ENCODE measurements at regions not wholly inside any gene's neighbourhood (a gene's known extent, or its start where the extent isn't known, plus 50 kb on each side); places are given as distances from the start of the nearest gene placed in this dataset.
"Not testable (repeated sequence)": the region's sequence is repeated elsewhere in the genome, so short reads cannot be mapped to it uniquely, and the experiment has no call there.

DNA sequence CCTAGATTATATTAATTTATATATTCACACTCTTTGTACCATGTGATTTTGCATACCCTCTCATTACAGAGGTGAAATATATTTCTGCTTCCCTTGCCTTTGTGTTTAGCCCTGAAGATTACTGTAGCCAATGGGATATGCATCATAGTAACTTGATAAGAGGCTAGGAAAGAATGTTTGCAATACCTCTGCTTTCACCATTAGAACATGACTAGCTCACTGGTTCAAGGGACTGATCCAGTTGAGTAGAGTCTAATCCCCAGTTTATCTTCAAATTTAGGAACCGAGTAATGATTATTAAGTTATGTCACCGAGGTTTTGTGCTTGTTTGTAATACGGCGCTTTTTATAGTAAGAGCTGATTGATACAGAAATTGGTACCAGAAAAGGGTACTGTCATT lies 552.6 kb upstream of the GJE1 start:
- DNase-seq (ENCODE audit: low read depth in 2 of 2), result no peak

DNA sequence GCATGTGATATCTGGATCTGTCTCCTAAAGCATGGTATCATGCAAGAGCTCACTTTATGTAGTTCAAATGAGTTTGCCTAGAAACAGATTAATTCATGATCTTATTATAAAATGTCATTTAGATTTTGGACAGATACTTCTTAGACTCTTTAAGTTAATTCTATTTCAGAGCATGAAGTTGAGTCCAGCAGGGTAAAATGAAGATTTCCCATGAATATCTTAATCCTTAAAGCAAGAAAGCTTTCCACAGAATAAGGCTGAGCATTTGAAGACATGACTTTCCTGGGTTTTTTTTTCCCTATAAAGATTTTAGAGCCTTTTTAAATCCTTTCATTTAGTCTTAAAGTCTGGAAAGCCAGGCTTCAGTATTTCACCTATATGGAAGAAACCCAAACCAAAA lies 556.0 kb upstream of the GJE1 start:
- no peak for DNase-seq (ENCODE audit: low read depth in 2 of 2)

DNA sequence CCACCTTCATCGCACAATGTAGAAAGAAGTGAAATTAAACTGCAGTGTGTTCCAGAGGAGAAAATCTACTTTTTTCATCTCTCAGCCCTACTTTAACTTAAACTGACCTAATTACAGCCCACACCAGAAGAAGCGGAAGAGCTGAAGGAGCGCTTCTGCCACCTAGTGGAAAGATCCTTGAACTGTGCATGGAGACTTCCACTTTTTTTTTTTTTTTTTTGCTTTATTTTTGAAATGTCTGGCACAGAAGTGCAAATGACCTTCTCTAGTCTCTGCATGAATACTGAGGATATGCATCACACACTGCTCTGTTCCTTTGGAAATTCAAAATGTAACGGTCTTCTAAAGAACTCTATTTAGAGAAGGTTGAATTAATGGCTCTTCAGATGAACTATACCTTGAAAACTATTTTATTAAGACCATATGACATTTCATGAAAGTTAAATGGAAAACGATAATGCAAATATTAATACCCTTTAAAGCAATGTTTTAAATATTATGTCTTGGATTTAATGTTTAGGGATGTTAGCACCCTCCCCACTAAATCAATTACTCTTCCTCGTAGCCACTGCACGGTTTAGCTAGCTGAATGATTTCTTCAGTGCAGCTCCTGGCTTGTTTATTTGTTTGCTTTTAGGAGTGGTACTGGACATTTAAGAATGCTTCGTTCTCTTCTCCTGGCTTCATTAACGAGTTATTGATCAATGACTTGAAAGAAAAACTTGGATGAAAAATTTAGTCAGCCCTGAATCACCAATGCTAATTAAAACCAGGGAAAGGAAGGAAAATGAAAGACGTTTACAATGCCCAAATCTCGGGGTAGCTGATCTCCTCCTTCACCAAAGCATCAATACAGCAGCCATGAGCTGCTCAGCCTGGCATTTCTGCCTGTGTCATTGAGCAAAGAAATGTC lies 569.6 kb upstream of the GJE1 start:
- peak; percentile 93 to 95 for DNase-seq (ENCODE audit: low read depth in 2 of 2)

DNA sequence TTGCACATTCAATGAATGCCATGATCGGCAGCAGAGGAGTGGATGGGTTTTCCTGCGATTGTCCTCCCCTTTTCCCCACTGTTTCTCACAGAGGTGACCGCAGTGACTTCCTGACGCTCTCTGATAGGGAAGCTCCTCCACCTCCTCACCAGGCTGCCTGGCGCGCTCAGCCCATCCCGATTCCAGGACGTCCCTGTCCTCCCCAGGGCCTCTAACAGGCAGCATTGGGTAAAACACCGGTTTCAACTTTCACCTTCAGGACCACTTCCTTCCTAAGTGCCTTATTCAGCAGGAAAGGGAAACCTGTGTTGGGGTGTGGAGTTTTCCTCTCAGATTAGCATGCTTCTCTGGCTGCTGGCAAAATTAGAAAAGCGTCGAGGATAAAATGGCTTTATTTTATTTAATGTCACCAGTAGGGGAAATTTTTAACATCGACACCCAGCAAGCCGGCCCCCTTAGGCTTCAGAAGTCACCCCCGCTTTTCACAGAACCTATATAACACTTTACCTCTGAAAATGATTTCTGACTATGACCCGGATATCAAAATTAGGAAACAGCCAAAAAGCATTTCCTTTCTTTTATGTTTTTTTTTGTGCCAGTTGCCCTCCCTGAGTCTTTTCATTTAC lies 570.4 kb upstream of the GJE1 start:
- DNase-seq (ENCODE audit: low read depth in 2 of 2), result peak; percentile 78 to 86

DNA sequence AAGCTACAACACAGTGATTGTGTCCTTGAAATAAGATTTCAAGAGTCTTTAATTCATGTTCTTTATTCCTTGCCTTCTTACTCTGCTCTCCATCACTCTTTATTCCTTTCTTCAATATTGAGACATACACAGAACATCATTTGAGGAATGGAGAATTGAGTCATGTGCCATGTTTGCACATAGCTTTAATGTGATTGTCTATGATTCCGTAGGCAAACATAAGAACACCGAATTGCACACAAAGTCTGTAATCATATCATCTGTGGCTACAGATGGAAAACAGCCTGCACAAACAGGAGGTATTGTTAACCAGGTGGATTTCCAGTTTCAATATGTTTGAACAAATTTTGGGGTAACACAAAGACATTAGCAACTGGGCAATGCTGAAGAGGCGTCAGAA lies 571.6 kb upstream of the GJE1 start:
- DNase-seq (ENCODE audit: low read depth in 2 of 2), result no peak

DNA sequence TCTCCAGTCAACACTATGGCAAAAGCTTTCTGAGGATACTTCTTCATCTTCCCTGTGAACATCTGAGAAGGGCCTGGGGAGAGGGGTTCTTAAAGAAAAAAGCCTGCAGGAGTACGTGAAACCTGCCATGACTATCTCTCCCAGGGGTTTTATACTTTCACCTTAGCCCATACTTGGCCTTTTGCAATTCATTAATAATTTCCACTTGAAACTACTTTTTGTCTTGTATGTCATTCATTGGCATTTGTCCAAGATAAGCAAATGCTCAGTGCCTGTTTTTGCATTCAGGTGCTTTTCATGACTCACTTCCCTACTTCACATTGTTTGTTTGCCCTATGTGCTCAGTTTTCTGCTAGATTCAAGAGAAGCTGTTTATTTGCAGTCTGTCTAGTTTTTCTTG lies 580.3 kb upstream of the GJE1 start:
- DNase-seq (ENCODE audit: low read depth in 2 of 2), result peak; percentile 98 to 99

DNA sequence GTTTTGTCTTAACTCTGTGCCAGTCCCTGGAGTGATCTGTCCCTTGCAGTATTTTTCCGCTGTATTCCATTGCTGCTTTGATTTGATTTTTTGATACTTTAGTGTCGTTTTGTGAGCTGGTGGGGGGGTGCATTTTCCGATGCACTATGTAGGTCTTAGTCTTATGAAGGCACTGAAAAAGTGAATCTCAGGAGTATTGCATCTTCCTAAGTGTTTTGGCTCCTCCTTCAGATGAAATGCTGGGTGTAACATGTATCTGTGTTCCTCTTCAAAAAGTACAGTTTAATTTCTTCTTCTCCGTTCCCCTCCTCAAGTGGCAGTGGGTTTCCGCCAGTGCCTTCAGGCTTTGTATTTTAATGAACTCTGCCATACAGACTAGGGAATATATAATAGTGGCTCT lies 580.7 kb upstream of the GJE1 start:
- DNase-seq (ENCODE audit: low read depth in 2 of 2), result peak in 1 of 2 donors; percentile 57

DNA sequence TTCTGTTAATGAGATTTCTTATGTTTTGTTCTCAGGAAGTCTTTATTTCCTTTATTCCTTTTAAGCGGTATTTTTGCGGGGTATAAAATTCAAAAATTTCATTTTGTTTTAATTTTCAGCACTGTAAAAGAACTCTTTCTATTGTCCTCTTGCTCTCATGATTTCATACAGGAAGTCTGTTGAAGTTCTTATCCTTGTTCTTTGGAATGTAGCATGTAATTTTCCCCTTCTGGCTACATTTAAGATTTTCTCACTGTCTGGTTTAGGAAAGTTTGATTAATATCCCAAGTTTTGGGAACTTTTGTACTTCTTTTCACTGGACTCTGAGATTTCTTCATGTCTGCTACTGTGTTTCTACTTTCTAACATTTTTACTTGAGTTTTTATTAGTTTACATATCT lies 581.4 kb upstream of the GJE1 start:
- DNase-seq (ENCODE audit: low read depth in 2 of 2), result peak in 1 of 2 donors; percentile 7

DNA sequence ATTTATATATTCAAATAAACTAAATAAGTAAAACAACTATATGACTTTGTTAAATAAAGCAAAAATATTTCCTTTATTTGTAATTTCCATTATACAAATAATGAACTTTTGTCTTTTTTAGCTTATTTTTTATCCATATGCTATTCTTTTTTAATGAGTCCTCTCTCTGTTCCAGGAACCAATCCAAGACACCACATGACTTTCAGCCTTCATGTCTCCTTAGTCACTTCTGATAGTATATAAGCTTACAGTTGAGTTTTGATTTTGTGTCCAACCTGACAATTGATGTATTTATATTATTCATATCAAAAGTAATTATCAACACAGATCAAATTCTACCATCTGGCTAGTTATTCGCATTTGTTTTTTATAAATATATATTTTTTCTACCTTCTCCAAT lies 582.3 kb upstream of the GJE1 start:
- DNase-seq (ENCODE audit: low read depth in 2 of 2), result no peak

DNA sequence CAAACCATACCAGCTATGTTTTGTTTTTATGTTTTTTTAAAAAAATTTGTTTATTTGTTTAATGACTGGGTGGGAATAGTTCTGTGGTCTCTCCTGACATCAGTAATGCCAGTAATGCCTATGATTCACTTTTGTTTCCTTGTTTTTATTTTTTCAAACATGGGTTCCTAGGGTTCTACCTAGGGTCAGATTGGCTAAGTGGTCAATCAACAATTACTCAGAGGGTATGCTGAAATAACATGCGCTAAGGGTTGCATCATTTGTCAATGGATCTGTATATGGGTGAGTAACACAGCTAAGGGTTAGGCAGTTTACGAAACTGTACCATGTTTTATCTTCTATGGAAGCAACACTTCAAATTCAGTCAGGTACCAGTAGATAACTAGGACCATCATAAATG lies 583.8 kb upstream of the GJE1 start:
- peak in 1 of 2 donors; percentile 49 for DNase-seq (ENCODE audit: low read depth in 2 of 2)

DNA sequence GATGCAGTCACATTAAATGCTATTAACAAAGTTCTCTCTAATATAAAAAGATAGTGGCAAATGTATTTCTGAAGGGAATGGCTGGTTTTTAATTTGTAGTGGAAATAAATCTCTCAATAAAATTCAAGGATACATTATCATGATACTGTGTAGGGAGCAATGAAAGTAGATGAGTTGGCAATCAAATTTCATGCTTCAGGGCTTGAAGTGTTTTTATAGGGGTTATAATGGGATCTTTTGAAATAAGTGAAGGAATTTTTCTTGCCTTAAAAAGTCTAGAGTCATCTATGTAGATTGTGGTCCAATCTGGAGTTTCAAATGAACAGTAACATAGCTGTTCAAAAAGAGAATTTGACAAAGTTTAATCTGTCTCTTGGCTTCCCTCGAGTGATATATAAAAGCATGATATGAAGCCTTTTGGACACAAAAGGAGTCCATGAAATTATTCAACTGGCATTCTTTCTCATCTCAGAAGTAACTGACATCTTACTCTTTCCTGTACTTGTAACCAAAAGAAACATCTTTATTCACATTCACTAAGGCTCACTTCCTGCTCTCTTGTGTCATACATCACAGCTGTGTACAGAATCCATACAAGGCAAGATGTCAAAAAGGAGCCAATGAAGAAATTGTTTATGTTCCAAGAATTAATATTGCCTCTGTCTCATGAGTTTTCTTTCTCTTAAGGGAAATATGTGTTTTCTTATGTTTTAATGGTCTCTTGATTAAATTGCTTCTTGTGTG lies 591.0 kb upstream of the GJE1 start:
- peak in 1 of 2 donors; percentile 32 for DNase-seq (ENCODE audit: low read depth in 2 of 2)

DNA sequence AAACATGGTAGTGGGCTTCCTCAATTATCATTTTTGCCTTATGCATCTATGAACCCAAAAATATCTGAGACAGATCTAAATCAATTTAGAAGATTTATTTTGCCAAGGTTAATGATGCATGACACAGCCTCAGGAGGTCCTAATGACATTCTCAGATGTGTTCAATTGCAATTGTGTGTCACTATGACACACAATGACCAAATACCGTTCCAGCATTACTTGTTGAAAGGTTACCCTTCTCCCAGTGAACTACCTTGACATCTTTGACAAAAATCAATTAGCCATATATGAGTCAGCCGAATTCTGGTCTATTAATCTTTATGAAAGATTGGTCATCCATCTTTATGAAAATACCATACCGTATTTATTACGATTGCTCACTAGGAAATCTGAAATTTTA lies 592.5 kb upstream of the GJE1 start:
- DNase-seq (ENCODE audit: low read depth in 2 of 2), result no peak

DNA sequence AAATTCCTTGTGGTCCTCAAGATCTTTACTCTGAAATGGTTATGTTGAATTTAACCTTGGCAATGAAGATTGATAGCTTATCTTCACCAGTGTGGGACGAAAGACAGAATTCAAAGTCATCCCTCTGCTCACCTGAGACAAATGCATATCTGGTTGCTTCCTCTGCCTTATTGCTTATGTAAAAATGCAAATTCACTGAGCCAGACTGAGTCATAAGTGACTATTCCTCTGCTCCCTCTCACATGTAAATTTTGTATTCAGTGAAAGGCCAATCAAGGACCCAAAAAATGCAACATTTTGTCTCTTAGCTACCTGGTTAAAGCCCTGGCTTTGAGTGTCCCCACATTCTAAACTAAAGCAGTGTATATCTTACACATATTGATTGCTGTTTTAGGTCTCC lies 593.1 kb upstream of the GJE1 start:
- no peak for DNase-seq (ENCODE audit: low read depth in 2 of 2)

DNA sequence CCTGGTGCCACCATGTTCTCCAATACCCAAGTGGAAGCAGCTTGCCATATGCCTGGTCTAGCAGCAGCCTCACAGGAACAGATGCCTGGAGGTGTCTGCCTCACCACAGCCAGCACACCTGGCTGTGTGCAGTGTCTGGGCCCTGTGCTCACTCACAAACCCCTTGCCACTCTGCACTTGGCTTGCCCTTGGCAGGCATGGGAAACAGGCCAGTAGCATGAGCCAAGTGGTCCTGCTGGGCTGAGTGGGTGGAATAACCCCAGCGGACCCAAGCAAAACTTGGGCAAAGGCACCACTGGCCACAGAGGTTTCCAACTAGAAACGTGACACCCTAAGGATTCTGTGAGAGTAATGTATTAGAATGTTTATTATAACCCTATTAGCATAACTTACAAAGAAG lies 600.5 kb upstream of the GJE1 start:
- no peak for DNase-seq (ENCODE audit: low read depth in 2 of 2)

DNA sequence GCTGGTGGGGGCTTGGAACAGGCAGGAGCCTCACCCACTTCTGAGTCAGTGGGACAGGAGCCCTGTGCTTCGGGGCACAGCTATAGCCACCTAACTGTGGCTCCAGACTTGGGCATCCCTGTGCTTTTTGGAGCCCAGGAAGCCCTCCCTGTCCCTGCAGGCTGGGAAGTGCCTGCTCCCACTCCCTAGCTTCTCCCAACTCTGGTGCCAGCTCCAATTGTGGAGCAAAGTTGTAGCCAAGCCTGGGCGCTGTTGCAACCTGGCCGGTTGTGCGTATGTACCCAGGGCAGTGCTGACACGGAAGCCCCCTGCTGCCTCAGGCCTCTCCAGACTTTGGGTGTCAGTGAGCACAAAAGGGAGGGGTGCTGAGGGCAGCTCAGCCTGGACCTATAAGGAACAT lies 601.7 kb upstream of the GJE1 start:
- no peak for DNase-seq (ENCODE audit: low read depth in 2 of 2)

DNA sequence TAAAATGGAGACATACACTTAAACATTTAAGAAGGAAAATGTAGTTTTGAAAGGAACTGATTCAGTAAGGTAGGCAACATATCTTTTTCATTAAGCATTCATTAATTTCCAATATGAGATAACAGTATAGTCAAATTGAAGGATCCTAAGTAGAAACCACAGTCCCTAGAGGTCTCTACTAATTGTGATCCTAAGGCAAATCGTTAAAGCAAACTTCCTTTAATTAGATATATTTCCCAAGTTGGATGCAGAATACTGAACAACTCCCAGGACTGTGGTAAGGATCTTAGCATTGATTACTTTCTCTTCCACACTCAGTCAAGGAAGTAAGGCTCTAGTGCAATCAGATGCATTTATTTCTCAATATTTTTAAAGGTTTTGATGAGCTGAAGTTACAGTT lies 604.1 kb upstream of the GJE1 start:
- DNase-seq (ENCODE audit: low read depth in 2 of 2), result no peak

DNA sequence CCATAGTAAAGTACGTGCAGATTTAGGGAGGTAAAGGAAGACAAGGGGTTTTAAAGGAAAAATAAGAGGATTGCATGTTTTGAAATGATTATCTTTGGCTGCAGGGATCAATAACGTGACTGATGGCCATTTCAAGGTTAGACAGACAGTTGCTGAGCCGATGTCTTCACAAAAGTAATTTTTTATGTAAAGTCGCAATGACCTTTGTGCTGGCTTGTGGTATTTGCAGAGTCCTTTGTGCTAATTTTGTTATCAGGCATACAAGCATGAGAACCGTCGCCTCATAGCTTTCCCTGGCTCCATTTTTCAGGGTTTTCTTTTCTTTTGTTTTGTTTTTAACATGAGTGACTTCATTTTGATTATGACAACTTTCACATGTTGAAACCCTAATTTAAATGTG lies 605.7 kb upstream of the GJE1 start:
- no peak for DNase-seq (ENCODE audit: low read depth in 2 of 2)

DNA sequence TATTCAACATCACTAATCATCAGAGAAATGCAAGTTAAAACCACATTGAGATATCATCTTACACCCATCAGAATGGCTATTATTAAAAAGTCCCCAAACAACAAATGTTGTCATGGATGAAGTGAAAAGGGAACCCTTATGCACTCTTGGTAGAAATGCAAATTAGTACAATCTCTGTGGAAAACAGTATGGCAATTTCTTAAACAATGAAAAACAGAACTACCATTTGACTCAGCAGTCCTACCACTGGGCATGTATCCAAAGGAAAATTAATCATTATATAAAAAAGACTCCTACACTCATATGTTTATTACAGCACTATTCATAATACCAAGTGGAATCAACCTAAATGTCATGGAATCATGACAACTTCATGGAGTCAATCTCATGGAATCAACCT lies 611.3 kb upstream of the GJE1 start:
- DNase-seq (ENCODE audit: low read depth in 2 of 2), result peak in 1 of 2 donors; percentile 29

DNA sequence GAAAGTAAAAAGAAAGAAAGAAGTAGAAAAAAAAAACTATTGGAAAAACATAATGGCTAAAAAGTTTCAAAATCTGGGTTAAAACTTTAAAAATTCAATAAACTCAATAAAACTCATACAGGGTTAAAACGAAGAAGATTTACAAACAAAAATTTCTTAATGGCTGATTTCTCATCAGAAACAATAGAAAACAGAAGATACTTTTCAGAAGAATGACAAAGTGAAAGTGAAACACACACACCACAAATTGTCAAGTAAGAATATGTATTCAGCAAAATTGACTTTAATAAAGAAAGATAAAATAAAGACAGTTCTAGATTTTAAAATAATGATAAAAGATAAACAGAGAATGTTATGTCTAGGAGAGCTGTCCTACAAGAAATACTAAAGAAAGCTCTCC lies 618.9 kb upstream of the GJE1 start:
- DNase-seq (ENCODE audit: low read depth in 2 of 2), result peak; percentile 8 to 20

DNA sequence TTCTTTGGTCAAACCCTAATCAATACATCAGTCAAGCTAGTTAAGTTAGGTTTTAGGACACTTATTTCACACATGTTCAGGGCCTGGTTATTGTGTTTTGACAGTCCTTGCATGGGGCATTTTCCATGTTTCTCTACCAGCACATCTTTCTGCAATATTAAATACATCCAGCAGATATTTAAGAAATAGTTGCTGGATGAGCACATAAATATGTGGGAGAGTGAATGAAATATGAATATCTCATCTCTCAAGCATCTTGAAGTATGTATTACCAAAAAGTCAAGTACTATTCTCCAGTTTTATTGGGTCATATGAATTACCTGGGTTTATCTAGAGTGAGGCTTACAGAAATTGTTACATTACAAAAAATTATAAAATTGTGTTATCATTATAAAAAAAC lies 621.9 kb upstream of the GJE1 start:
- DNase-seq (ENCODE audit: low read depth in 2 of 2), result no peak

DNA sequence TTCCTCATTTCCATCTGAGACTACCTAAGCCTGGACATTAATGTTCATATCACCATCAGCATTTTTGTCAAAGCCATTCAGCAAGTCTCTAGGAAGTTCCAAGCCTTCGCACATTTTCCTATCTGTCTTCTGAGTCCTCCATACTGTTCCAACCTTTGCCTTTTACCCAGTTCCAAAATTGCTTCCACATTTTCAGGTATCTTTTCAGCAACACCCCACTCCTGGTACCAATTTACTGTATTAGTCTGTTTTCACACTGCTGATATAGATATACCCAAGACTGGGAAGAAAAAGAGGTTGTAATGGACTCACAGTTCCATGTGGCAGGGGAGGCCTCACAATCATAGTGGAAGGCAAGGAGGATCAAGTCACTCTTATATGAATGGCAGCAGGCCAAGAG lies 626.7 kb upstream of the GJE1 start:
- DNase-seq (ENCODE audit: low read depth in 2 of 2), result not testable (repeated sequence)

DNA sequence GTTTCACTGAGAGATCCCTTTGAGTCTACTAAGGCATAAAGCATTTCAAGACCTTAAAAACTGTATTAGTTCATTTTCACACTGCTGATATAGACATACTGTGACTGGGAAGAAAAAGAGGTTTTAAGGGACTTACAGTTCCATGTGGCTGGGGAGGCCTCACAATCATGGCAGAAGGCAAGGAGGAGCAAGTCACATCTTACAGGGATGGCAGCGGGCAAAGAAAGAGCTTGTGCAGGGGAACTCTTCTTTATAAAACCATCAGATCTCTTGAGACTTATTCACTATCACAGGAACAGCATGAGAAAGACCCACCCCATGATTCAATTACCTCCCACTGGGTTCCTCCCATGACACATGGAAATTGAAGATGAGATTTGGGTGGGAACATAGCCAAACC lies 628.4 kb upstream of the GJE1 start:
- not testable (repeated sequence) for DNase-seq (ENCODE audit: low read depth in 2 of 2)

Measured in dermis microvascular lymphatic vessel endothelial cell (primary cell).